D341Med (cell line): ENCODE measurements at regions not wholly inside any gene's neighbourhood (a gene's known extent, or its start where the extent isn't known, plus 50 kb on each side); places are given as distances from the start of the nearest gene placed in this dataset.

ENCODE experiments used
- DNase-seq: peaks from one replicate; pipeline ENCODE4 v3.0.0; 2012; ENCODE audit warnings: low spot score

GRCh38 chr20:41668057-41668749 lies 50.0 kb upstream of the CHD6 start:
- DNase-seq, result no peak
